Activated naive CD4-positive, alpha-beta T cell treated with anti-CD3 and anti-CD28 coated beads for 36 hours (primary cell): ENCODE measurements at regions not wholly inside any gene's neighbourhood (a gene's known extent, or its start where the extent isn't known, plus 50 kb on each side); places are given as distances from the start of the nearest gene placed in this dataset.
"Not testable (repeated sequence)": the region's sequence is repeated elsewhere in the genome, so short reads cannot be mapped to it uniquely, and the experiment has no call there.

Experiments used
- CTCF ChIA-PET: fragments of 350-600 bp; sonication (Branson Sonifier 250); formaldehyde crosslinking; loops from one replicate; lab custom pipeline; 2021; ENCODE audit warnings: antibody characterized with exemption; lab: Charles Lee
- DNase-seq: peaks from one replicate; pipeline ENCODE4 v3.0.0-alpha.2; 2020
- H3K27ac Mint-ChIP-seq: one replicate; pipeline ENCODE4 v1.8.0; 2021; ENCODE audit warnings: mild to moderate bottlenecking, mixed read lengths
- H3K27me3 Mint-ChIP-seq: one replicate; pipeline ENCODE4 v1.8.0; 2021; ENCODE audit warnings: low read depth, mixed read lengths
- H3K36me3 Mint-ChIP-seq: one replicate; pipeline ENCODE4 v1.8.0; 2021; ENCODE audit warnings: low read depth, mixed read lengths
- H3K4me1 Mint-ChIP-seq: one replicate; pipeline ENCODE4 v1.8.0; 2021; ENCODE audit warnings: low read depth, mixed read lengths
- H3K4me3 Mint-ChIP-seq: one replicate; pipeline ENCODE4 v1.8.0; 2021; ENCODE audit warnings: mild to moderate bottlenecking, moderate library complexity, mixed read lengths
- H3K9me3 Mint-ChIP-seq: one replicate; pipeline ENCODE4 v1.8.0; 2021; ENCODE audit warnings: mixed read lengths
- intact Hi-C: fragments of 100-400 bp; cut with micrococcal nuclease; formaldehyde crosslinking; loops from one replicate; pipeline ENCODE4 v1.15.1; 2023

DNA sequence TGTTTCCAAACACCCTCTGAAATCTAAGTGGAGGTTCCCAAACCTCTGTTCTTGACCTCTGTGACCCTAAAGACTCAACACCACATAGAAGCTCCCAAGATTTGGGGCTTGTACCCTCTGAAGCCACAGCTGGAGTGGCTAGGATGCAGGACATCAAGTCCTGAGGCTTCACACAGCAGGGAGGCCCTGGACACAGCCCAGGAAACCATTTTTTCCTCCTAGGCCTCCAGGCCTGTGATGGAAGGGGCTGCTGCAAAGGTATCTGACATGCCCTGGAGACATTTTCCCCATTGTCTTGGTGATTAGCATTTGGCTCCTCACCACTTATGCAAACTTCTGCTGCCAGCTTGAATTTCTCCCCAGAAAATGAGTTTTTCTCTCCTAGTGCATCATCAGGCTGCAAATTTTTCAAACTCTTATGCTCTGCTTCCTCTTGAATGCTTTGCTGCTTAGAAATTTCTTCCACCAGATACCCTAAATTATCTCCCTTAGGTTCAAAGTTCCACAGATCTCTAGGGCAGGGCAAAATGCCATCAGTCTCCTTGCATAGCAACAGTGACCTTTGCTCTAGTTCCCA lies 200.5 kb upstream of the ARL4C start:
- peaks cover 24% of the 10 kb centered on the region for H3K9me3 Mint-ChIP-seq
- intact Hi-C loops, CTCF ChIA-PET, H3K36me3 Mint-ChIP-seq, H3K27ac Mint-ChIP-seq, H3K4me3 Mint-ChIP-seq, DNase-seq, H3K27me3 Mint-ChIP-seq, H3K4me1 Mint-ChIP-seq: not testable (repeated sequence)

DNA sequence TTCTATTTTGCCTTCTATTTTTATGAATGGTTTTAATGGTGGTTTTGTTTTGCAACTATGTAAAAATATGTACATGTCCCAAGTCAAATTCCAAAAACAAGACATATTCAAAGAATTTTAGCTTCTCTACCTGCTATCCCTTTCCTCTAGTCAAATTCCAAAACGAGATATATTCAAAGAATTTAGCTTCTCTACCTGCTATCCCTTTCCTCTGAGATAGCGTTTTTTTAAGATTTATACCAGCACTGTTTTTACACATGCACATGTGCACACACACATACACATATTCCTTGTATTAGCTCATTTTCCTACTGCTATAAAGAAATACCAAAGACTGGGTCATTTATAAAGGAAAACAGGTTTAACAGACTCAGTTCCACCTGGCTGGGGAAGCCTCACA lies 199.1 kb upstream of the ARL4C start:
- H3K4me3 Mint-ChIP-seq: no peak overlapping the region
- no peak overlapping the region for H3K27ac Mint-ChIP-seq
- no peaks in the 10 kb centered on the region for H3K4me1 Mint-ChIP-seq
- peaks cover 24% of the 10 kb centered on the region for H3K9me3 Mint-ChIP-seq
- peaks cover 9% of the 10 kb centered on the region for H3K27me3 Mint-ChIP-seq
- CTCF ChIA-PET: no interaction called here
- H3K36me3 Mint-ChIP-seq: peaks cover 2% of the 10 kb centered on the region
- intact Hi-C loops: no loop called here
- no peak for DNase-seq

DNA sequence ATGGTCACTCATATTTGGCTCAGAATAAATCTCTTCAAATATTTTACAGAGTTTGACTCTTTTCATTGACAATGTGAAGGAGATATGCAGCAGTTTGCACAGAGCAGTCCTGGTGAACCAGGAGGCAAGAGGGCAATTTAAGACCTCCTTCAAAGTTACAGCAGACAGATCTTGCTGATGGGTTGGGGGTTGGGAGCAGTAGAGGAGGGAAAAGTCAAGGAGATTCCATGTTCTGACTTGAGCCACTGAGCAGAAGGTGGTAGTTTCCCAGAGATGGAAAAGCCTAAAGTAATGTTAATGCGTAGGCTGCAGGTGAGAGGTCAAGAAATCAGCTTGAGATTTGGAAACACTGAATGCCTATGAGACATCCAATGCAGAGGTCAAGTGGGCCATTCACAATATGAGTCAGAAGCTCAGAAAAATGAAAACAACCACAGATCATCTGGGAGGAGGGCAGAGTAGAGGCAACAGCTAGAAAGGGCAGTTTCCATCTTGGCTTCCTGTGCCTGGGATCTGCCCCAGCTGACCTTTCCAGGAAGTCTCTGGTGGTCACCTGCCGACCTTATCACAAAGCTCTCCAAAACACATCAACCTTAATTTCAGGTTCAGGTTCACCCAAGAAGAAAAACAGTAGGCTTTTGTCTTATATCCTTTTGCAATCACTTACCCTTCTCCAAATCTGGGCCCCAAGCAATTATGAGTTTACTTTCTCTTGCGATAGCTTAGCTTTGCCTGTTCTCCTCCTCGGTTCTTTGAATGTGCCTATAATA lies 197.5 kb upstream of the ARL4C start:
- Mint-ChIP-seq H3K4me3 (no peak overlapping the region), H3K4me1 (no peaks in the 10 kb centered on the region), H3K27ac (no peak overlapping the region), H3K27me3 (peaks cover 9% of the 10 kb centered on the region), H3K36me3 (peaks cover 2% of the 10 kb centered on the region), H3K9me3 (peaks cover 24% of the 10 kb centered on the region)
- CTCF ChIA-PET: no interaction called here
- DNase-seq: no peak
- intact Hi-C loops: no loop called here

DNA sequence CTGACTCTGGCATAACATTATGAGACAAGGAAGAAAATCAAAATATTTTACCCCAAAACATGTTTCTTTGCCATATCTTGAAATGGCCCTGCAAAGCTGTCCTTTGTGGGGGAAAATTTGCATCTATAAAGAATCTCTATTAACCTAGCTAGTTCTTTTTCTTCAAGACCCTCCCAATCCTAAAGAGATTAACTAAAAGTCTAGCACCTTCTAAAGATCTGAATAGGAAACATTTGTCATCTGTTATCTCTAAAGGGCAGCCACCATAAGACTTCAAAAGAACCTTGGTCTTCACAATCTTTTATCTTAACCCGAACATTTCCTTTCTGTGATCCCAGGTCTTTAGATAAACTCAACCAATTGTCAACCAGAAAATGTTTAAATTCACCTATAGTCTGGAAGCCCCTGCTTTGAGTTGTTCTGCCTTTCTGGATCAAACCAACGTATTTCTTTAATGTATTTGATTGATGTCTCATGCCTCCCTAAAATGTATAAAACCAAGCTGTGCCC lies 196.9 kb upstream of the ARL4C start:
- H3K27ac Mint-ChIP-seq, H3K36me3 Mint-ChIP-seq, H3K27me3 Mint-ChIP-seq, DNase-seq, H3K4me1 Mint-ChIP-seq, H3K4me3 Mint-ChIP-seq, CTCF ChIA-PET, intact Hi-C loops: not testable (repeated sequence)
- H3K9me3 Mint-ChIP-seq: peaks cover 24% of the 10 kb centered on the region

- H3K27me3 Mint-ChIP-seq, CTCF ChIA-PET, H3K36me3 Mint-ChIP-seq, intact Hi-C loops, DNase-seq, H3K27ac Mint-ChIP-seq, H3K4me3 Mint-ChIP-seq, H3K4me1 Mint-ChIP-seq: not testable (repeated sequence)
- H3K9me3 Mint-ChIP-seq: peaks cover 21% of the 10 kb centered on the region
These were observed 196.3 kb upstream of the ARL4C start for GRCh38 chr2:234693191-234693590.

DNA sequence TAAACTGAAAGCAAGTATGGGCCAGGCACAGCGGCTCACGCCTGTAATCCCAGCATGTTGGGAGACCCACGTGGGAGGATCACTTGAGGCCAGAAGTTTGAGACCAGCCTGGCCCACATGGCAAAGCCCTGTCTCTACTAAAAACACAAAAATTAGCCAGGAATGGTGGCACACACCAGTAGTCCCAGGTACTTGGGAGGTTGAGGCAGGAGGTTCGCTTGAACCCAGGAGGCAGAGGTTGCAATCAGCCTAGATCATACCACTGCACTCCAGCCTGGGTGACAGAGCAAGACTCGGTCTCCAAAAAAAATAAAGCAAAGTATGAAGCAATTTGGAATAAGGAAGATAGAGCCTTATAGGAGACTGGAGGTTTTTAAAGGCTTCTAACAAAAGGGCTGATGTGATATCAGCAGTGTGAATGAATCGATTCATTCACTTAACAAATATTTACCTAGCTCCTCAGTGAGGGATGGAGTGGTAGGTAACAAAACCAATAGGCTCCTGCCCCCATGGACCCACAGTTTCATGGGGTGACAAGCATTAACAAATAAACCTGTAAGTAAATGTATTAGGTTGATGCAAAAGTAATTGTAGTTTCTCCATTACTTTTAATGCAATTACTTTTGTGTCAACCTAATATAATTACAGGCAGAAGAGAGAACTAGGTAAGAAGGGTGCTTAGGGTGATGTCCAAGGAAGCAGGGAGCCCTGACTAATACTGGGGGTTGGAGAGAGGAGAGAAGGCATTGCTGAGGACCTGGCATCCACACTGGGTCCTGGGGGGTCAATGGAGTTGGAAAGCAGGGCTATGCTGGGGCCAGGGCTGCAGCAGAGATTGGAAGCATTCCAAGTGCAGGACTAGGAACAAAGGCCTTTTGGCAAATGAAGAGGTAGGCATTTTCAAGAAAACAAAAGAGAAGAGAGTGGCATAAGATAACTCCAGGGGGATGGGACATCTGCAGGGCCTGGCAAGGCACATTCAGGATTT lies 195.4 kb upstream of the ARL4C start:
- no peak for DNase-seq
- peaks cover 13% of the 10 kb centered on the region for H3K9me3 Mint-ChIP-seq
- H3K4me1 Mint-ChIP-seq: no peaks in the 10 kb centered on the region
- peaks cover 9% of the 10 kb centered on the region for H3K27me3 Mint-ChIP-seq
- intact Hi-C loops: no loop called here
- H3K36me3 Mint-ChIP-seq: peaks cover 2% of the 10 kb centered on the region
- H3K4me3 Mint-ChIP-seq: no peak overlapping the region
- CTCF ChIA-PET: no interaction called here
- H3K27ac Mint-ChIP-seq: no peak overlapping the region

DNA sequence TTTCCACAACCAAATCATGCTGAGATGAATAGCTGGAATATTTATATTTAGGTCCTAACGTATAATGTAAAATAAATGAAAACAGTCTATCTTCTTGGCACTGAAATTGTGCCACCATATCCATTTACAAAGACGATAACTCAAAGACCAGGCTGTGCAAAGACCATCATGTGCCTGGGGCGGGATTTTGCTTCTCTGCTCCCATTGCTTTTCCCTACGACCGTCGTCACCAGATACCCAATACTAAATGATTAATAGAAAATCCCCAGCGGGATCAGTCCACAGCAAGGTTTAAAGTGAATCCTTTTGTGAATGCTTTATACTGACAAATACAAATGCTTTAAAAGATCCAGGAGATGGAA lies 194.3 kb upstream of the ARL4C start:
- no peaks in the 10 kb centered on the region for H3K4me1 Mint-ChIP-seq
- intact Hi-C loops: no loop called here
- peaks cover 7% of the 10 kb centered on the region for H3K27me3 Mint-ChIP-seq
- no peak overlapping the region for H3K4me3 Mint-ChIP-seq
- no peak for DNase-seq
- no peak overlapping the region for H3K27ac Mint-ChIP-seq
- peaks cover 2% of the 10 kb centered on the region for H3K9me3 Mint-ChIP-seq
- CTCF ChIA-PET: no interaction called here
- no peaks in the 10 kb centered on the region for H3K36me3 Mint-ChIP-seq

GRCh38 chr2:234690569-234691213 lies 193.8 kb upstream of the ARL4C start:
- DNase-seq: no peak
- Mint-ChIP-seq H3K27me3 (peaks cover 7% of the 10 kb centered on the region), H3K9me3 (no peaks in the 10 kb centered on the region), H3K36me3 (no peaks in the 10 kb centered on the region), H3K27ac (no peak overlapping the region), H3K4me1 (no peaks in the 10 kb centered on the region), H3K4me3 (no peak overlapping the region)
- intact Hi-C loops: no loop called here
- CTCF ChIA-PET: no interaction called here

- DNase-seq: no peak
- CTCF ChIA-PET: no interaction called here
- Mint-ChIP-seq H3K27ac (no peak overlapping the region), H3K9me3 (no peaks in the 10 kb centered on the region), H3K27me3 (peaks cover 7% of the 10 kb centered on the region), H3K4me1 (no peaks in the 10 kb centered on the region), H3K4me3 (no peak overlapping the region), H3K36me3 (no peaks in the 10 kb centered on the region)
- intact Hi-C loops: no loop called here
These were observed 193.1 kb upstream of the ARL4C start for GRCh38 chr2:234689911-234690379.

DNA sequence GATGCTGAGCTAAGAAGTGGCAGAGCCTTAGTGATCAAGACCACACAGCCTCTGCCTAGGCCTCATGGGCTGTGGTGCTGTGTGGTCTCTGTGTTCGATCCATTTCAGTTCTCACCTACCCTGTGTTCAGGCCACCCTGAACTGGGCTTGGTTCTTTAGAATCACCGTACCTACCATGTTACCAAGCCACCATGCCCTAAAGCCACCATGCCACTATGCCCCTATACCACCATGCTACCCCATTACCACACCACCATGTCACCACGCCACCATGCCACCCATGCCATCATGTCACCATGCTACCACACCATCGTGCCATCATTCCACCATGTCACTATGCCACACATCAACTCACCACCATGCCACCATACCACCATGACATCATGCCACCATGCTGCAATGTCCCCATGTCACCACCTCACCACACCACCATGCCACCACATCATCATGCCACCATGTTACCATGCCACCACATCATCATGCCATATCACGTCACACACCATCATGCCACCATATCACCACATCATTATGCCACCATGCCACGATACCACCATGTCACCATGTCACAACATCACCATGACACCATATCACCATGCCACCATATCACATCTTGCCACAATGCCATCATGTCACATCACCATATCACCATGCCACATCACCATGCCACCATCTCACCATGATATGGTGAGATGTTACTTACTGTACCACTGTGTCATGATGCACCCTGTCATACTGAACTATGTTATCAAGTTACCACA lies 191.0 kb upstream of the ARL4C start:
- Mint-ChIP-seq H3K27me3 (no peaks in the 10 kb centered on the region), H3K4me3 (no peak overlapping the region), H3K9me3 (no peaks in the 10 kb centered on the region), H3K27ac (no peak overlapping the region), H3K36me3 (no peaks in the 10 kb centered on the region), H3K4me1 (no peaks in the 10 kb centered on the region)
- intact Hi-C loops: no loop called here
- DNase-seq: no peak
- CTCF ChIA-PET: no interaction called here

DNA sequence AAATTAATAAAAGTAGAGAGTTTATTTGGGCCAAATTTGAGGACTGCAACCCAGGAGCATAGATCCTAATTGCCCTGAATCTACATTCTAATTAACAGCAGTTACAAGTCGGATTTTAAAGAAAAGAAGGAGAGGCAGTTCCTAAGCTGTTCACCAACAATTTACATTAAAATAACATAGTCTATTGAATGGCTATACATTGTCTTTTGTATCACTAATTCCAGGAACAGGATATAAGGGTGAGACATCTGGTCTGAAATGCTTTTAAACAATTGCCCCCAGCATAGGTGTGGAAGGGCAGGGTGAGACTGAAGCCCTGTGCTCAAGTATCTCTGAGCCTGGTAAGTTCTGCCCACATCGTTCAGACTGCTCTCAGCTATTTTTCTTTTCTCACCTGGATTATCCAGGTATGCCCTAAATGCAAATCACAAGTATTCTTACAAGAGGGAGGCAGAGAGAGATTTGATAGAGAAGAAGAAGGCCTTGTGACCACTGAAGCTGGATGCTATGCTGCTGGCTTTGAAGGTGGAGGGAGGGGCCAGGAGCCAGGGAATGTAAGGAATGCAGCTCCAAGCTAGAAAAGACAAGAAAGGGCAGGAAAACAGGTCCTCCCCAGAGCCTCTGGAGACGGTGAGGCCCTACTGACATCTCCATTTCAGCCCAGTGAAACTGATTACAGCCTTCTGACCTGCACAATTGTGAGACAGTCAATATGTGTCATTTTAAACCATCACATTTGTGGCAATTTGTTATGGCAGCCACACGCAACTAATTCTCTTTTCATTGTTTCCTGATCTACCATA lies 189.4 kb upstream of the ARL4C start:
- H3K27ac Mint-ChIP-seq: no peak overlapping the region
- H3K36me3 Mint-ChIP-seq: no peaks in the 10 kb centered on the region
- no peaks in the 10 kb centered on the region for H3K9me3 Mint-ChIP-seq
- CTCF ChIA-PET: no interaction called here
- H3K4me3 Mint-ChIP-seq: no peak overlapping the region
- H3K27me3 Mint-ChIP-seq: no peaks in the 10 kb centered on the region
- intact Hi-C loops: no loop called here
- DNase-seq: no peak
- no peaks in the 10 kb centered on the region for H3K4me1 Mint-ChIP-seq
